NOMO-1 treated with dmso at 0.1 percent for 144 hours (cell line): ENCODE measurements at regions not wholly inside any gene's neighbourhood (a gene's known extent, or its start where the extent isn't known, plus 50 kb on each side); places are given as distances from the start of the nearest gene placed in this dataset.

ENCODE experiments used
- DNase-seq: peaks from one replicate; lab custom pipeline; 2025; ENCODE audit not compliant: unreplicated experiment; lab: John Stamatoyannopoulos, UW

DNA sequence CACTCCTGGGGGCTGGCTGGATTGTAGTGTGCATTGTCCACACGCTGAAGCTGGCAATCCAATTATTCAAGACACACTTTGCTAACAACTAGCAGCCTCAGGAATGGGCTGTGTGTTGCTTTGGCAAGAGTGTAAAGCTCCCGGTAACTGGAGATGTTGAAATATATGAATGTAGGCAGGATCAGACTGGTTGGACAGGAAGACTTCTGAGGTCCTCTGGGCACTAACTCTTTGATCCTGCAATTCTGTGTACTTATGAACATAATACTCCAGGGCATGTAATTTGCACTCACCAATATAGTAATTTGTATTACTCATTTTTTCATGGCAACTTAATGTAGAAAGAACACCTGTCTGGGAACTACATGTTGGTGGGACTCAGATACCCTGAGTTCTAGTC is 106.7 kb upstream of the SLC28A3 start:
- DNase-seq, result no peak

DNA sequence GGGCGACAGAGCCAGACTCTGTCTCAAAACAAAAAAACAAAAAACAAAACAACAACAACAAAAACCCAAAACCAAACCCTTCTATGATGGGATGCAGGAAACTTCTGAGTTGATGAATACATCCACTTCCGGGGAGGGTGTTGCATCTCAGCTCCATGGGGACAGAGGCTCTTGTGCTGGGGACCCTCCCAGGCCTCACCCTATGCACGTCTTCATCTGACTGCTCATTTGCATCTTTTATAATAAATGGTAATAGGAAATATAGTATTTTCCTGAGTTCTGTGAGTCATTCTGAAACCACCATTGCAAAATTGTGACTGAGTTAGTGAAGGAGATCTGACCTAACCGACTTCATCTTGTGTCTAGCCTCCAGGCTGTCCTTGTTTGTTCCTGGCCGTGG is 109.5 kb upstream of the SLC28A3 start:
- DNase-seq, result no peak

- no peak for DNase-seq
These were observed 116.0 kb upstream of the SLC28A3 start for GRCh38 chr9:84456527-84456926.

- no peak for DNase-seq
These were observed 120.1 kb upstream of the SLC28A3 start for GRCh38 chr9:84460695-84461094.

DNA sequence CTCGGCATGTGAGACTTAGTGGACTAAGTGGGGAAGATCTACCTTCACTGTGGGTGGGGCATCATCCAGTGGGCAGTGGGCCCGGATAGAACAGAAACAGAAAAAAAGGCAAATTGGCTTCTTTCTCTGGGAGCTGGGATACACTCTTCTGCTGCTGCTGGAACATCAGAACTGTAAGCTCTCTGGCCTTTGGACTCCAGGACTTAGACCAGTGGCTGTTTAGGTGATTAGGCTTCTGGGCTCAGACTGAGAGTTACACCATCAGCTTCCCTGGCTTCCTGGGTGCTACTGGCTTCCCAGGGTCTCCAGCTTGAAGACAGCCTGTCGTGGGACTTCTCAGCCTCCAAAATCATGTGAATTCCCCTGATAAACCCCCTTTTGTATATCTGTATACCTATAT is 122.7 kb upstream of the SLC28A3 start:
- no peak for DNase-seq

GRCh38 chr9:84466580-84467285 is 126.2 kb upstream of the SLC28A3 start:
- no peak for DNase-seq

- DNase-seq, result no peak
These were observed 131.3 kb upstream of the SLC28A3 start for GRCh38 chr9:84471816-84472215.

GRCh38 chr9:84478996-84479395 is 138.4 kb upstream of the SLC28A3 start:
- no peak for DNase-seq

DNA sequence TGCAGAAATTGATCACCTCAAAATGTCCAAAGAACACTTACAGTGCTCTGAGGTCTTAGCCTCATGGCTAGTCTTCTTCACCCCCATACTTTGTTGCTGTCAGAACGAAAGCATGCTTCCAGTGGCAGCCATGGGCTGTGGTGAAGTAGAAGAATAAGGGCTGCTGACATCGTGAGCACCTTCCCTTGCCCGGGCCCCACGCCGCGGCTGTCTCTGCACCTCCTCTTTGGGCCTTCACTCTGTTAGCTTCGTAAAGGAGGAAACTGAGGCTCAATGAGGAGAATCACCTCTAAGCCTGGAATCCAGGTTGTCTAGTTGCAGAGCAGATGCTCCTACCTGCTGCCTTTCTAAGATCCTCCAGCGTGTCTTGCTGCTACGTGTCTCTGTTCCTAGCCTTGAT is 139.5 kb upstream of the SLC28A3 start:
- DNase-seq, result no peak

- no peak for DNase-seq
These were observed 140.7 kb upstream of the SLC28A3 start for GRCh38 chr9:84481231-84481630.

- DNase-seq, result no peak
These were observed 141.2 kb upstream of the SLC28A3 start for GRCh38 chr9:84481636-84482218.

DNA sequence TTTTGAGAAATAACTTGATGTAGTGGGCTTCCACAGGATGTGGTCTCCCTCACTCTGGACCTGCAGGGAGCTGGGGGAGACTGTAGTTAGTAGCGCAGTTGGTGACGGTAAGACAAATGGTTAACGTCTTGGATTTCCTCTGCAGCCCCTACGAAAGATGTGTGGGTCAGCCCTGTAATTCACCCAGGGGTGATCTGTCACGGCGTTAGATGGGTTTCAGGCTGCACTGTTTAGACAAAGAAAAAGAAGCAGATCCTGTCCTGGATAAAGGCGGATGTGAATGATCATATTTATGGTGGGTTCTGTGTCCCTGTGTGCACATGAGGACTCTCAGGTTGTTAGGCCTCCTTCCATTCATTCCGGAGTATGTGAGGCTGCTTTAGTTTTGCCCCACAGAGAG is 142.0 kb upstream of the SLC28A3 start:
- no peak for DNase-seq

- no peak for DNase-seq
These were observed 143.6 kb upstream of the SLC28A3 start for GRCh38 chr9:84484172-84484571.

GRCh38 chr9:84485539-84485938 is 145.0 kb upstream of the SLC28A3 start:
- DNase-seq, result no peak

GRCh38 chr9:84486663-84487062 is 146.1 kb upstream of the SLC28A3 start:
- DNase-seq, result no peak

DNA sequence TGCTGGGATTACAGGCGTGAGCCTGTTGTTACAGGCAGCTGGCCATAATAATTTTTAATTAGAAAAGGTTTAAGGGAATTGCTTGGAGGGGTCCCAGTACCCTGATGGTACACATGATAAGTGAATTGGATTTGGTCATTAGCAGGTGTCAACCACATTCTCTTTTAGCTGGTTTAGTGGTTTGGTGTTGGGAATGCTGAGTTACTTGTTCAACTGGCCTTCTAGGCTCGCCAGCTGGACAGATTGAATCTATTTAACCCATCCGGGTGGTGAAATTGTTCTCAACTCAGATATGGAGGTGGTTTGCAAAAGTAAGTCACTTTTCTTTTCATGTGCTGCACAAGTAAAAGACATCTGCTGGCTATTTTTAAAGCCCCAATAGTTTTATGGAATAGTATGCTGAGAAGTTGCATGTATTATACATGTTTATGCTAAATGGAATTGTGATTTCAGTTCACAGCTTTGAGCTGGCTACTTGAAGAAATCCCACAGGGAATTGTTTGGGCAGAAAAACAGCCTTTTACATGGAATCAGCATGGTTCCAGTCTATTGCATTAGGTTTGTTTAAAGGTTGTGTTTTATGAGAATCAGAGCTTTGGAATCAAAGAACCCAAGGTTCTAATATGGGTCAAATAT is 149.8 kb upstream of the SLC28A3 start:
- no peak for DNase-seq

DNA sequence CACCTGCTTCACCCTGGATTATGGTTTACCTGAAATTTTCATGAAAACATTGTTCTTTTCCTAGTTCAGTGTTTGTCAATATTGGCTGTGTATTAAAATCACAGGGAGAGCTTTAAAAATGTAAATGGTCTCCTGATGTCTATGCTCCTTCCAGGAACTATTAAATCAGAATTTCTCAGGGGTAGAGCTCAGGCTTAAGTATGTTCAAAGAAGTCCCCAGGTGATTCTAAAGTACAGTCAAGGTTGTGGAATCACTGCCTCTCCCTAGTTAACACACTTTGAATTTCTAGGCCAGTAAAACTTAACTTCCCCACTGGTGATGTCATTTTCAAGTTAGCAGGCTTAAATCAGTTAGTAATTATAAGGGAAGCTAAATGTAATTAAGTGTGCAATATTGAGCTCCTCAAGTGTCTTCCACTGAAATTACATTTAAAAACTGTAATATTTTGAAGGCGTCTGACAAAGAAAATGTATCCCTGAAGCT is 150.3 kb upstream of the SLC28A3 start:
- DNase-seq, result no peak

- no peak for DNase-seq
These were observed 152.0 kb upstream of the SLC28A3 start for GRCh38 chr9:84492366-84493159.

GRCh38 chr9:84493284-84493947 is 152.9 kb upstream of the SLC28A3 start:
- DNase-seq, result no peak

GRCh38 chr9:84499969-84500582 is 159.5 kb upstream of the SLC28A3 start:
- no peak for DNase-seq

DNA sequence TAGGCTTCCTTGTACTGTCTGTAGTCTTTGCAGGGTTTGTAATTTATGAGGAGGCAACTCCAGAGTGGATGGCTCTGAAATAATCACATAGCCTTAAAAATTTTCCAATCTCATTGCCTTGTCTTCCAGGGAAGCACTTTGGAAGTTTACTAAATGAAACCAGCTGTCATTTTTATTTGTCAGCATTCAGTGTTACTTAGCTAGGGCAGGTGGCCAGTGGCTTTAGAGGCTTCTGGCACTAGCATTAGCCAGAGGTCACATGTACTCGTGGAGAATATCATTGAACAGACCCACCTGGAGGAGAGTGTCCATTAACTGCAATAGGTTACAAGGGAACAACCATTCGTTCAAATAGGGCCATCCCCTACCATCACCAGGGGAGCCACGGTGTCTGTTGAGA is 160.3 kb upstream of the SLC28A3 start:
- no peak for DNase-seq
